ENCODE measurements at regions not wholly inside any gene's neighbourhood (a gene's known extent, or its start where the extent isn't known, plus 50 kb on each side); places are given as distances from the start of the nearest gene placed in this dataset.

DNA sequence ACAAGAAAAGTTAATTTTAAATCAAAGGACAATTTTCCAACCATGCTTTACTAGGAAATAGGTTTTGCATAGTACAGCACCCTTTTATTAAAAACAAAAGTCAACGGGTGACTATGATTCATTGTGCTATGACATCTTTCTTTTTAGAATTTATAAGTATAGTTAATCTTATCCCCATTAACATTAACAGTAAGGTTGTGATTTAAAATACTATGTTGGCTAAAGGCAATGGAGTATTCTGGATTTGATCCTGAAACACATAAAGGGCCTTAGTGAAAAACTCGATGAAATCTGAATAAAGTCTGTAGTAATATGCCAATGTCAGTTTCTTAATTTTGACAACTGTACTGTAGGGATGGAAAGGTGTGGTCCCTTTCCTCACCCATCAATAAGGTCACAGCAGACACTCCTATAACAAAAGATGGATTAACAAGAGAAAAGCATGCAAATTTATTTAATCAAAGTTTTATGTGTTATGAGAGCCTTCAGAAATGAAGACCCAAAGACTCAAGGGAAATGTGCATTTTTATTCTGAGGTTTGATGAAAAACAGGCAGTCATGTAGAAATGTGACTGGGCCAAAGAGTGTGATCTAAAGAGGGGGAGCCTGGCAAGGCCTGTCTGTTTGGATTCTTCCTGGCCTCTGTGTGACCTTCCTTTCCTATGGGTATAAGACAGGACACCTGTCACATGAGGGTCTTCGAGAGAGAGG is 731.4 kb downstream of the TSN start:
- TF ChIP-seq, protein P1, sequence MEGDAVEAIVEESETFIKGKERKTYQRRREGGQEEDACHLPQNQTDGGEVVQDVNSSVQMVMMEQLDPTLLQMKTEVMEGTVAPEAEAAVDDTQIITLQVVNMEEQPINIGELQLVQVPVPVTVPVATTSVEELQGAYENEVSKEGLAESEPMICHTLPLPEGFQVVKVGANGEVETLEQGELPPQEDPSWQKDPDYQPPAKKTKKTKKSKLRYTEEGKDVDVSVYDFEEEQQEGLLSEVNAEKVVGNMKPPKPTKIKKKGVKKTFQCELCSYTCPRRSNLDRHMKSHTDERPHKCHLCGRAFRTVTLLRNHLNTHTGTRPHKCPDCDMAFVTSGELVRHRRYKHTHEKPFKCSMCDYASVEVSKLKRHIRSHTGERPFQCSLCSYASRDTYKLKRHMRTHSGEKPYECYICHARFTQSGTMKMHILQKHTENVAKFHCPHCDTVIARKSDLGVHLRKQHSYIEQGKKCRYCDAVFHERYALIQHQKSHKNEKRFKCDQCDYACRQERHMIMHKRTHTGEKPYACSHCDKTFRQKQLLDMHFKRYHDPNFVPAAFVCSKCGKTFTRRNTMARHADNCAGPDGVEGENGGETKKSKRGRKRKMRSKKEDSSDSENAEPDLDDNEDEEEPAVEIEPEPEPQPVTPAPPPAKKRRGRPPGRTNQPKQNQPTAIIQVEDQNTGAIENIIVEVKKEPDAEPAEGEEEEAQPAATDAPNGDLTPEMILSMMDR (conservative IDR thresholded peaks at IDR 0.05), result no peak
- TF ChIP-seq EZH2 (IDR thresholded peaks at IDR 0.05; ENCODE audit: low read depth), result no peak

Measured in PC-9 (cell line).